GM12875 (cell line): ENCODE measurements at regions not wholly inside any gene's neighbourhood (a gene's known extent, or its start where the extent isn't known, plus 50 kb on each side); places are given as distances from the start of the nearest gene placed in this dataset.

ENCODE experiments used
- H3K4me3 ChIP-seq: one replicate; pipeline ENCODE4 v1.5.1; 2011; ENCODE audit warnings: low read depth, low read length, control low read depth
- CTCF ChIP-seq: IDR thresholded peaks from 2 replicates; pipeline ENCODE4 v1.5.1; 2011; ENCODE audit warnings: low read depth, mild to moderate bottlenecking, control low read depth, inconsistent platforms, low read length, moderate library complexity, borderline replicate concordance; ENCODE audit not compliant: insufficient read depth

GRCh38 chr20:39702701-39703349 is 740.7 kb downstream of the DHX35 start:
- TF ChIP-seq CTCF: no peak
- no peak overlapping the region for H3K4me3 ChIP-seq

- H3K4me3 ChIP-seq: no peak overlapping the region
- no peak for TF ChIP-seq CTCF
These were observed 738.4 kb downstream of the DHX35 start for GRCh38 chr20:39700528-39700927.

- no peak overlapping the region for H3K4me3 ChIP-seq
- TF ChIP-seq CTCF: no peak
These were observed 737.1 kb downstream of the DHX35 start for GRCh38 chr20:39699166-39699725.

GRCh38 chr20:39698752-39699151 is 736.6 kb downstream of the DHX35 start:
- TF ChIP-seq CTCF: no peak
- no peak overlapping the region for H3K4me3 ChIP-seq

GRCh38 chr20:39691151-39691862 is 729.2 kb downstream of the DHX35 start:
- TF ChIP-seq CTCF: no peak
- H3K4me3 ChIP-seq: no peak overlapping the region

- no peak overlapping the region for H3K4me3 ChIP-seq
- TF ChIP-seq CTCF: peak; percentile 32; the same call in 1 of the 2 replicates
These were observed 714.8 kb downstream of the DHX35 start for GRCh38 chr20:39676857-39677391.

- TF ChIP-seq CTCF: no peak
These were observed 714.1 kb downstream of the DHX35 start for GRCh38 chr20:39676241-39676640.

More at GRCh38 chr20:39676241-39676640, 714.1 kb downstream of the DHX35 start:
- no peak overlapping the region for H3K4me3 ChIP-seq
